ENCODE measurements at regions not wholly inside any gene's neighbourhood (a gene's known extent, or its start where the extent isn't known, plus 50 kb on each side); places are given as distances from the start of the nearest gene placed in this dataset.

- DNase-seq: no peak
These were observed 309.8 kb downstream of the TMEM121 start for GRCh38 chr14:105836160-105836559.

- no peak for DNase-seq
These were observed 310.3 kb downstream of the TMEM121 start for GRCh38 chr14:105836730-105837129.

GRCh38 chr14:105837349-105838063 is 311.1 kb downstream of the TMEM121 start:
- DNase-seq: no peak

GRCh38 chr14:105838107-105838506 is 311.7 kb downstream of the TMEM121 start:
- no peak for DNase-seq

GRCh38 chr14:105838591-105839424 is 312.4 kb downstream of the TMEM121 start:
- no peak for DNase-seq

- no peak for DNase-seq
These were observed 313.3 kb downstream of the TMEM121 start for GRCh38 chr14:105839425-105840265.

- DNase-seq: no peak
These were observed 314.1 kb downstream of the TMEM121 start for GRCh38 chr14:105840266-105841021.

GRCh38 chr14:105841022-105842009 is 314.9 kb downstream of the TMEM121 start:
- no peak for DNase-seq

GRCh38 chr14:105842105-105842504 is 315.7 kb downstream of the TMEM121 start:
- no peak for DNase-seq

- DNase-seq: no peak
These were observed 317.2 kb downstream of the TMEM121 start for GRCh38 chr14:105843444-105844046.

GRCh38 chr14:105844047-105844630 is 317.8 kb downstream of the TMEM121 start:
- DNase-seq: no peak

GRCh38 chr14:105844810-105845724 is 318.7 kb downstream of the TMEM121 start:
- no peak for DNase-seq

- no peak for DNase-seq
These were observed 319.4 kb downstream of the TMEM121 start for GRCh38 chr14:105845725-105846309.

- no peak for DNase-seq
These were observed 319.9 kb downstream of the TMEM121 start for GRCh38 chr14:105846312-105846711.

GRCh38 chr14:105847400-105847799 is 321.0 kb downstream of the TMEM121 start:
- DNase-seq: no peak

- DNase-seq: no peak
These were observed 322.2 kb downstream of the TMEM121 start for GRCh38 chr14:105848570-105848969.

GRCh38 chr14:105849933-105850626 is 323.7 kb downstream of the TMEM121 start:
- DNase-seq: no peak

Measured in GF-D8 (cell line).